Erythroblast (primary cell): ENCODE measurements at regions not wholly inside any gene's neighbourhood (a gene's known extent, or its start where the extent isn't known, plus 50 kb on each side); places are given as distances from the start of the nearest gene placed in this dataset.

ENCODE experiments used
- GATA1 ChIP-seq: IDR thresholded peaks from 2 replicates; pipeline ENCODE4 v1.6.1; 2011; ENCODE audit warnings: low read depth, mild to moderate bottlenecking, control low read depth, low read length, moderate library complexity
- POLR2A ChIP-seq: IDR thresholded peaks from 2 replicates; pipeline ENCODE4 v1.6.1; 2011; ENCODE audit warnings: mild to moderate bottlenecking, low read length

- TF ChIP-seq POLR2A (no peak), GATA1 (no peak)
These were observed 788.0 kb downstream of the BRD1 start for GRCh38 chr22:49039625-49040024.
